Cardiac muscle cell (in vitro differentiated cells and primary cell): ENCODE measurements at regions not wholly inside any gene's neighbourhood (a gene's known extent, or its start where the extent isn't known, plus 50 kb on each side); places are given as distances from the start of the nearest gene placed in this dataset.
"Not testable (repeated sequence)": the region's sequence is repeated elsewhere in the genome, so short reads cannot be mapped to it uniquely, and the experiment has no call there.

ENCODE experiments used
- DNase-seq, 2 donors: peaks; one replicate each; pipeline versions ENCODE4 v3.0.0 to v3.0.0-alpha.2; 2010 to 2017; ENCODE audit warnings: low read depth in 1 of 2, low spot score in 1 of 2
- H3K27ac ChIP-seq: fragments of 200-600 bp; sonication (generic); 2 replicates; pipeline ENCODE4 v1.5.1; 2016
- H3K27me3 ChIP-seq: fragments of 200-600 bp; sonication (generic); 2 replicates; pipeline ENCODE4 v1.6.0; 2016; ENCODE audit warnings: control low read depth
- H3K36me3 ChIP-seq: fragments of 200-600 bp; sonication (generic); 2 replicates; pipeline ENCODE4 v1.5.1; 2016; ENCODE audit warnings: control low read depth
- H3K4me1 ChIP-seq: fragments of 200-600 bp; sonication (generic); 2 replicates; pipeline ENCODE4 v1.8.1; 2017; ENCODE audit warnings: low read depth, mild to moderate bottlenecking, mixed run types
- H3K4me3 ChIP-seq: fragments of 200-600 bp; sonication (generic); 2 replicates; pipeline ENCODE4 v1.5.1; 2016; ENCODE audit warnings: mild to moderate bottlenecking
- H3K9me3 ChIP-seq: fragments of 200-600 bp; sonication (generic); 2 replicates; pipeline ENCODE4 v1.5.1; 2017; ENCODE audit warnings: low read depth, mild to moderate bottlenecking, control low read depth
- TF ChIP-seq, protein P1 (sequence below): IDR thresholded peaks from 2 replicates; pipeline ENCODE4 v1.5.1; 2012; ENCODE audit warnings: low read depth, mild to moderate bottlenecking, low read length

DNA sequence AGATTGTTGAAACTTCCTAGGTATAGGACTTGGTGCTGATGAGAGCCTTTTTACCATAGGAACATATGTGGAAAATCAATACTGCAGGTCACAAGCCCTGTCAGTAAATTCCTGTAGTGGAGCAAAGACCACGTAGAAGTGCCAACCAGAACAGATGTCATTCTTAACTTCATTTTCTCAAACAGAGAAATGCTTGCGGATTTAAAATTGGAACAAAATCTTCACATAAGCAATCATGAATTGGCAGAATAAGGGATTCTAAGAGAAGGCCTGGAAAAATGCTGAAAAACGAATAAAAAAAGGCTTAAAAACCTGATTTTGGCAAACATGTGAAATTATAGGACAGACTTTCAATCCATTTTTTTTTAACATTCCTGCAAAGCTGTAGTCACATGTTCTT is 80.8 kb upstream of the SMIM30 start:
- Histone ChIP-seq H3K36me3 (no peaks in the 10 kb centered on the region), H3K27me3 (no peaks in the 10 kb centered on the region)
- DNase-seq, result no peak

GRCh38 chr7:113198226-113198625 is 79.9 kb upstream of the SMIM30 start:
- Histone ChIP-seq H3K9me3 (no peaks in the 10 kb centered on the region), H3K4me1 (no peaks in the 10 kb centered on the region), H3K36me3 (no peaks in the 10 kb centered on the region), H3K4me3 (no peak overlapping the region), H3K27me3 (no peaks in the 10 kb centered on the region), H3K27ac (no peak overlapping the region)
- peak in 1 of 2 donors; percentile 33 for DNase-seq
- TF ChIP-seq, protein P1, sequence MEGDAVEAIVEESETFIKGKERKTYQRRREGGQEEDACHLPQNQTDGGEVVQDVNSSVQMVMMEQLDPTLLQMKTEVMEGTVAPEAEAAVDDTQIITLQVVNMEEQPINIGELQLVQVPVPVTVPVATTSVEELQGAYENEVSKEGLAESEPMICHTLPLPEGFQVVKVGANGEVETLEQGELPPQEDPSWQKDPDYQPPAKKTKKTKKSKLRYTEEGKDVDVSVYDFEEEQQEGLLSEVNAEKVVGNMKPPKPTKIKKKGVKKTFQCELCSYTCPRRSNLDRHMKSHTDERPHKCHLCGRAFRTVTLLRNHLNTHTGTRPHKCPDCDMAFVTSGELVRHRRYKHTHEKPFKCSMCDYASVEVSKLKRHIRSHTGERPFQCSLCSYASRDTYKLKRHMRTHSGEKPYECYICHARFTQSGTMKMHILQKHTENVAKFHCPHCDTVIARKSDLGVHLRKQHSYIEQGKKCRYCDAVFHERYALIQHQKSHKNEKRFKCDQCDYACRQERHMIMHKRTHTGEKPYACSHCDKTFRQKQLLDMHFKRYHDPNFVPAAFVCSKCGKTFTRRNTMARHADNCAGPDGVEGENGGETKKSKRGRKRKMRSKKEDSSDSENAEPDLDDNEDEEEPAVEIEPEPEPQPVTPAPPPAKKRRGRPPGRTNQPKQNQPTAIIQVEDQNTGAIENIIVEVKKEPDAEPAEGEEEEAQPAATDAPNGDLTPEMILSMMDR, result no peak

More for the DNA sequence above, 80.8 kb upstream of the SMIM30 start:
- no peaks in the 10 kb centered on the region for H3K9me3 ChIP-seq
- TF ChIP-seq, protein P1, result no peak
- no peak overlapping the region for H3K27ac ChIP-seq
- H3K4me1 ChIP-seq, result no peaks in the 10 kb centered on the region
- H3K4me3 ChIP-seq, result no peak overlapping the region

- H3K27me3 ChIP-seq, result no peaks in the 10 kb centered on the region
- no peaks in the 10 kb centered on the region for H3K4me1 ChIP-seq
- H3K4me3 ChIP-seq, result no peak overlapping the region
- H3K36me3 ChIP-seq, result no peaks in the 10 kb centered on the region
- TF ChIP-seq, protein P1, result no peak
- H3K27ac ChIP-seq, result no peak overlapping the region
- no peaks in the 10 kb centered on the region for H3K9me3 ChIP-seq
- DNase-seq, result peak in 1 of 2 donors; percentile 47
Measured at GRCh38 chr7:113197274-113197673, 78.9 kb upstream of the SMIM30 start.

DNA sequence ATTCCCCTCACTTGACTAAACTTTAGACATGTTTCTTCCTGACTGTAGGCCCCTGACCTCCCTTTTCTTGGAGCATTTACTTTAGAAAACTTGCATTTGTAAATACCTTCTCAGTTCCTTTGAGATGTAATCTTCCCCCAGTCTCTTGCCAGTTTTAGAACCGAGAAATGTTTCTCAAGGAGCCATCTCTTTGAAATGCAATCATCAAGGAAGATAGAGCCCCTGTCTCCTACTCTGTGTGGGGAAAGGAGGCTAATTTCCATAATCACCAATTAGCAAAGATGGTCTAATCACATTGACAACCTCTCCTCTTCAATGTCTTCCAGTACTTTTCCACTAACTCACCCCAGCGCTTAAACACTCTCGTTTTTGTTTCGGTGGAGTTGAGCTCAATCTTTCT is 70.0 kb upstream of the SMIM30 start:
- no peaks in the 10 kb centered on the region for H3K4me1 ChIP-seq
- no peaks in the 10 kb centered on the region for H3K9me3 ChIP-seq
- TF ChIP-seq, protein P1, result no peak
- H3K27ac ChIP-seq, result no peak overlapping the region
- no peaks in the 10 kb centered on the region for H3K27me3 ChIP-seq
- H3K36me3 ChIP-seq, result no peaks in the 10 kb centered on the region
- no peak overlapping the region for H3K4me3 ChIP-seq
- no peak for DNase-seq

GRCh38 chr7:113179313-113179712 is 61.0 kb upstream of the SMIM30 start:
- no peaks in the 10 kb centered on the region for H3K9me3 ChIP-seq
- H3K4me1 ChIP-seq, result no peaks in the 10 kb centered on the region
- TF ChIP-seq, protein P1, result no peak
- H3K27ac ChIP-seq, result no peak overlapping the region
- no peak overlapping the region for H3K4me3 ChIP-seq
- no peak for DNase-seq
- no peaks in the 10 kb centered on the region for H3K27me3 ChIP-seq
- no peaks in the 10 kb centered on the region for H3K36me3 ChIP-seq

- H3K36me3 ChIP-seq, result no peaks in the 10 kb centered on the region
- H3K4me1 ChIP-seq, result no peaks in the 10 kb centered on the region
- H3K27ac ChIP-seq, result no peak overlapping the region
- no peaks in the 10 kb centered on the region for H3K27me3 ChIP-seq
- DNase-seq, result no peak
- TF ChIP-seq, protein P1, result no peak
- H3K9me3 ChIP-seq, result no peaks in the 10 kb centered on the region
- H3K4me3 ChIP-seq, result no peak overlapping the region
Measured at GRCh38 chr7:113176836-113177235, 58.5 kb upstream of the SMIM30 start.

GRCh38 chr7:113176180-113176579 is 57.8 kb upstream of the SMIM30 start:
- H3K36me3 ChIP-seq, H3K9me3 ChIP-seq, DNase-seq, H3K27me3 ChIP-seq, H3K27ac ChIP-seq, H3K4me1 ChIP-seq, H3K4me3 ChIP-seq: not testable (repeated sequence)
